Vagina (tissue), 2 donors: ENCODE measurements at regions not wholly inside any gene's neighbourhood (a gene's known extent, or its start where the extent isn't known, plus 50 kb on each side); places are given as distances from the start of the nearest gene placed in this dataset.

Experiments
- POLR2A ChIP-seq, 2 donors: fragments of 450-650 bp; IDR thresholded peaks; one replicate each; pipeline ENCODE4 v1.6.1; 2017; ENCODE audit warnings: antibody characterized with exemption in 2 of 2, mild to moderate bottlenecking in 2 of 2, moderate library complexity in 2 of 2
- POLR2AphosphoS5 ChIP-seq, 2 donors: sonication (generic); formaldehyde crosslinking; IDR thresholded peaks; one replicate each; pipeline ENCODE4 v1.9.0; 2017; ENCODE audit warnings: antibody characterized with exemption in 2 of 2, mild to moderate bottlenecking in 2 of 2, low read depth in 1 of 2; ENCODE audit not compliant: insufficient read depth in 1 of 2
- TF ChIP-seq, protein P1 (sequence below), 3 experiments: fragments of 450-650 bp in 2 of 3; fragments of 200-600 bp in 1 of 3; sonication (generic) in 1 of 3; IDR thresholded peaks; one replicate each; pipeline ENCODE4 v1.5.1; 2017 to 2019; ENCODE audit warnings: antibody characterized with exemption in 3 of 3, mild to moderate bottlenecking in 2 of 3, moderate library complexity in 2 of 3

DNA sequence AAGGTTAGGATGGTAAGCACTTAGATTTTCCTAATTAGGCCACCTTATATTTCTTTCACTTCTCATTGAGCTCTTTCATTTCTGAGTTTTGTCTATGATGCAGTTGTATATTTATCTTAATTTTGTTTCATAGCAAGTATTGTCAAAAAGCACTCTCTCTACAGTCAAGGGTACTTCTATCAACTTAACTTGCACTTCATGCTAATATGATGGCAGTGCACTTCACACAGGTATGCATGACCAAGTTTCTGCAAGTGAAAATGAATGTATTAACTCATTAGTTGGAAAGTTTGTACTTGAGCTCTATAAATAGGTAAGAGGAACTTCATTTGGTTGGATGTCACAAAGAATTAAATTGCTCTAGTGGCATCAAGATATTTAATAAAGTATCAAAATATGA lies 51.5 kb upstream of the CDH19 start:
- TF ChIP-seq, protein P1, sequence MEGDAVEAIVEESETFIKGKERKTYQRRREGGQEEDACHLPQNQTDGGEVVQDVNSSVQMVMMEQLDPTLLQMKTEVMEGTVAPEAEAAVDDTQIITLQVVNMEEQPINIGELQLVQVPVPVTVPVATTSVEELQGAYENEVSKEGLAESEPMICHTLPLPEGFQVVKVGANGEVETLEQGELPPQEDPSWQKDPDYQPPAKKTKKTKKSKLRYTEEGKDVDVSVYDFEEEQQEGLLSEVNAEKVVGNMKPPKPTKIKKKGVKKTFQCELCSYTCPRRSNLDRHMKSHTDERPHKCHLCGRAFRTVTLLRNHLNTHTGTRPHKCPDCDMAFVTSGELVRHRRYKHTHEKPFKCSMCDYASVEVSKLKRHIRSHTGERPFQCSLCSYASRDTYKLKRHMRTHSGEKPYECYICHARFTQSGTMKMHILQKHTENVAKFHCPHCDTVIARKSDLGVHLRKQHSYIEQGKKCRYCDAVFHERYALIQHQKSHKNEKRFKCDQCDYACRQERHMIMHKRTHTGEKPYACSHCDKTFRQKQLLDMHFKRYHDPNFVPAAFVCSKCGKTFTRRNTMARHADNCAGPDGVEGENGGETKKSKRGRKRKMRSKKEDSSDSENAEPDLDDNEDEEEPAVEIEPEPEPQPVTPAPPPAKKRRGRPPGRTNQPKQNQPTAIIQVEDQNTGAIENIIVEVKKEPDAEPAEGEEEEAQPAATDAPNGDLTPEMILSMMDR (IDR thresholded peaks at IDR 0.05): no peak
- TF ChIP-seq POLR2AphosphoS5 (IDR thresholded peaks at IDR 0.05; ENCODE audit: insufficient read depth in 1 of 2, low read depth in 1 of 2): no peak
- no peak for TF ChIP-seq POLR2A (IDR thresholded peaks at IDR 0.05)
